GM18502 (cell line): ENCODE measurements at regions not wholly inside any gene's neighbourhood (a gene's known extent, or its start where the extent isn't known, plus 50 kb on each side); places are given as distances from the start of the nearest gene placed in this dataset.
A peak's percentile ranks its signal among the peaks of the same experiment; 100 is the strongest.
"Not testable (repeated sequence)": the region's sequence is repeated elsewhere in the genome, so short reads cannot be mapped to it uniquely, and the experiment has no call there.

ENCODE experiments used
- ATAC-seq: cut with Tn5 transposase; IDR thresholded peaks from one replicate; pipeline ENCODE4 v1.9.1; 2021; ENCODE audit warnings: mild to moderate bottlenecking; ENCODE audit not compliant: unreplicated experiment, poor library complexity

GRCh38 chr10:118436742-118437141 lies 94.6 kb upstream of the FAM204A start:
- ATAC-seq, result no peak

GRCh38 chr10:118430190-118430589 lies 88.1 kb upstream of the FAM204A start:
- no peak for ATAC-seq

- peak; percentile 91 for ATAC-seq
Measured at GRCh38 chr10:118423800-118424442, 81.8 kb upstream of the FAM204A start.

GRCh38 chr10:118422241-118422640 lies 80.1 kb upstream of the FAM204A start:
- ATAC-seq, result no peak

- ATAC-seq, result not testable (repeated sequence)
Measured at GRCh38 chr10:118420049-118420448, 77.9 kb upstream of the FAM204A start.

GRCh38 chr10:118412932-118413331 lies 70.8 kb upstream of the FAM204A start:
- ATAC-seq, result no peak

- no peak for ATAC-seq
Measured at GRCh38 chr10:118412132-118412760, 70.1 kb upstream of the FAM204A start.

GRCh38 chr10:118409295-118409694 lies 67.2 kb upstream of the FAM204A start:
- ATAC-seq, result no peak

GRCh38 chr10:118408181-118408580 lies 66.1 kb upstream of the FAM204A start:
- no peak for ATAC-seq

- ATAC-seq, result no peak
Measured at GRCh38 chr10:118407777-118408176, 65.7 kb upstream of the FAM204A start.

- ATAC-seq, result no peak
Measured at GRCh38 chr10:118407026-118407425, 64.9 kb upstream of the FAM204A start.

GRCh38 chr10:118405928-118406327 lies 63.8 kb upstream of the FAM204A start:
- ATAC-seq, result no peak

GRCh38 chr10:118403967-118404366 lies 61.8 kb upstream of the FAM204A start:
- ATAC-seq, result no peak

GRCh38 chr10:118401708-118402193 lies 59.6 kb upstream of the FAM204A start:
- no peak for ATAC-seq

GRCh38 chr10:118397391-118397790 lies 55.3 kb upstream of the FAM204A start:
- no peak for ATAC-seq

GRCh38 chr10:118395947-118396346 lies 53.8 kb upstream of the FAM204A start:
- no peak for ATAC-seq

- no peak for ATAC-seq
Measured at GRCh38 chr10:118394301-118395200, 52.4 kb upstream of the FAM204A start.

GRCh38 chr10:118392761-118393160 lies 50.6 kb upstream of the FAM204A start:
- no peak for ATAC-seq
